ENCODE measurements at regions not wholly inside any gene's neighbourhood (a gene's known extent, or its start where the extent isn't known, plus 50 kb on each side); places are given as distances from the start of the nearest gene placed in this dataset.

DNA sequence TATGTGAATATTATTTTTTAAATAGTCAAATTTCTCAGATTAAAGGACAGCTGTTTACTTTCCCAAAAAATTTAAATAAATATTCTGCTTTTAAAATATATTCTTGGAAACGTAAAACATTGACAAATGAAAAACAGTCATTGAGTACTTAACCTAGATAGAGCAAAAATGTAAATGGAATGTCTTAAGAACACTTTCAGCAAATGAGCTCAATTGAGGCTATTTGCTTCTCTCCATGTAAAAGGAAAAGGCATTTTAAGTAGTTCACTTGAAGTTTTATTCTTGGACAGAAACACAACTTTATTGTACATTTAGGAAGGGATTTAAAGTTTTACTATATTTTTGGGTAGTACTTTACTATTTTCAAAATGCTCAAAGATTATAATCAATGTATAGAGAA, 983.6 kb upstream of the TYRP1 start:
- no peak overlapping the region for H3K4me3 ChIP-seq (ENCODE audit: control insufficient read depth in 1 of 7, extremely low read depth in 1 of 7, insufficient read depth in 4 of 7, low read depth in 2 of 7, low read length in 6 of 7)
- H3K9me3 ChIP-seq (ENCODE audit: control extremely low read depth in 1 of 5, control insufficient read depth in 4 of 5, insufficient read depth in 2 of 5, low read depth in 1 of 5, low read length in 4 of 5): peaks cover 0 to 1% (median 0%) of the 10 kb centered on the region in 5 experiments
- H3K27ac ChIP-seq (ENCODE audit: insufficient read depth in 1 of 2, low read depth in 1 of 2, low read length in 2 of 2, poor library complexity in 1 of 2, severe bottlenecking in 2 of 2): no peak overlapping the region
- DNase-seq: no peak
- POLR2A ChIA-PET: no interaction called here
- WGBS (ENCODE audit: insufficient coverage): no CpG with 5 or more reads among the region's 1 CpG
- H3K27me3 ChIP-seq (replicated peaks in 2 of 5; ENCODE audit: control insufficient read depth in 4 of 5, insufficient read depth in 5 of 5, low read length in 4 of 5): no peaks in the 10 kb centered on the region
- CTCF ChIA-PET: no interaction called here
- no peaks in the 10 kb centered on the region for H3K36me3 ChIP-seq (ENCODE audit: control insufficient read depth in 4 of 4, insufficient read depth in 4 of 4, low read length in 3 of 4)
- no peaks in the 10 kb centered on the region for H3K4me1 ChIP-seq (ENCODE audit: control extremely low read depth in 1 of 4, control insufficient read depth in 4 of 4, insufficient read depth in 4 of 4, low read length in 3 of 4)

- Histone ChIP-seq H3K27me3 (replicated peaks in 2 of 5; ENCODE audit: control insufficient read depth in 4 of 5, insufficient read depth in 5 of 5, low read length in 4 of 5) (no peaks in the 10 kb centered on the region), H3K36me3 (ENCODE audit: control insufficient read depth in 4 of 4, insufficient read depth in 4 of 4, low read length in 3 of 4) (no peaks in the 10 kb centered on the region), H3K27ac (ENCODE audit: insufficient read depth in 1 of 2, low read depth in 1 of 2, low read length in 2 of 2, poor library complexity in 1 of 2, severe bottlenecking in 2 of 2) (no peak overlapping the region), H3K4me3 (ENCODE audit: control insufficient read depth in 1 of 7, extremely low read depth in 1 of 7, insufficient read depth in 4 of 7, low read depth in 2 of 7, low read length in 6 of 7) (no peak overlapping the region), H3K9me3 (ENCODE audit: control extremely low read depth in 1 of 5, control insufficient read depth in 4 of 5, insufficient read depth in 2 of 5, low read depth in 1 of 5, low read length in 4 of 5) (peaks cover 0 to 1% (median 0%) of the 10 kb centered on the region in 5 experiments), H3K4me1 (ENCODE audit: control extremely low read depth in 1 of 4, control insufficient read depth in 4 of 4, insufficient read depth in 4 of 4, low read length in 3 of 4) (no peaks in the 10 kb centered on the region)
- CTCF ChIA-PET: no interaction called here
- WGBS (ENCODE audit: insufficient coverage): no CpG with 5 or more reads among the region's 2 CpGs
- no peak for DNase-seq
- POLR2A ChIA-PET: no interaction called here
Measured at GRCh38 chr9:11713077-11713476, 980.1 kb upstream of the TYRP1 start.

DNA sequence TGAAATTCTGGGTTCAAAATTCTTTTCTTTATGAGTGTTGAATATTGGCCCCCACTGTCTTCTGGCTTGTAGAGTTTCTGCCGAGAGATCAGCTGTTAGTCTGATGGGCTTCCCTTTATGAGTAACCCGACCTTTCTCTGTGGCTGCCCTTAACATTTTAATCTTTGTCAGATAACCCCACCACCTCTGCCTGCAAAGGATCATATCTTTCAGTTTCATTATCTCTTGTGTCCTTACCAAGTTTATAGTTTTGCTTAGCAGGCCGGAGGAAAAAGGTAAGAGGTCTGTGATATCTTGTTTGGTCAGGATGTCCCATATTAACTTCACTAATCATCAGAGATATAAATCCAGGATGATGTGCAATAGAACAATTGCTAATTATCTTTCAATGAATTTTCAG, 970.2 kb upstream of the TYRP1 start:
- POLR2A ChIA-PET: no interaction called here
- Histone ChIP-seq H3K9me3 (ENCODE audit: control extremely low read depth in 1 of 5, control insufficient read depth in 4 of 5, insufficient read depth in 2 of 5, low read depth in 1 of 5, low read length in 4 of 5) (no peaks in the 10 kb centered on the region), H3K4me3 (ENCODE audit: control insufficient read depth in 1 of 7, extremely low read depth in 1 of 7, insufficient read depth in 4 of 7, low read depth in 2 of 7, low read length in 6 of 7) (no peak overlapping the region), H3K36me3 (ENCODE audit: control insufficient read depth in 4 of 4, insufficient read depth in 4 of 4, low read length in 3 of 4) (no peaks in the 10 kb centered on the region), H3K27ac (ENCODE audit: insufficient read depth in 1 of 2, low read depth in 1 of 2, low read length in 2 of 2, poor library complexity in 1 of 2, severe bottlenecking in 2 of 2) (no peak overlapping the region), H3K4me1 (ENCODE audit: control extremely low read depth in 1 of 4, control insufficient read depth in 4 of 4, insufficient read depth in 4 of 4, low read length in 3 of 4) (no peaks in the 10 kb centered on the region), H3K27me3 (replicated peaks in 2 of 5; ENCODE audit: control insufficient read depth in 4 of 5, insufficient read depth in 5 of 5, low read length in 4 of 5) (no peaks in the 10 kb centered on the region)
- WGBS (ENCODE audit: insufficient coverage): 100% methylated on average over 1 of the region's 3 CpGs
- CTCF ChIA-PET: no interaction called here
- no peak for DNase-seq

DNA sequence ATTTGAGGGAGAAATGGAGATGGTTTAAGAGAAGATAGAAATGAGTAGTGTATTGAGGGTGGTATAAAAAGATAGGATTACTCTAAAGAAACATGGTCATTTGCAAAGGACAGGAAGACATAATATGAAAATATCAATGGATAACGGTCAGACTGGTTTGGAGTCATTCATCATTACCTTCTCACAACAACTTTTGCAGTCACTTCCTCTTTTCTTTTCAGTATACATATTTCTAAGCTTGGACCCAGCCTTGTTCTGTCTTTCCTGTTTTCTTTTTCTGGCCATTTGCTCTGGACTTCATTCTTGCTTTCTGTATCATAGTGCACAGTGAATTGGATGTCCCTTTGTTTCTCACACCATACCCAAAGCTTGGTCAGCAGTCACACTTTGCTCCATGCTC, 966.5 kb upstream of the TYRP1 start:
- Histone ChIP-seq H3K4me1 (ENCODE audit: control extremely low read depth in 1 of 4, control insufficient read depth in 4 of 4, insufficient read depth in 4 of 4, low read length in 3 of 4) (no peaks in the 10 kb centered on the region), H3K4me3 (ENCODE audit: control insufficient read depth in 1 of 7, extremely low read depth in 1 of 7, insufficient read depth in 4 of 7, low read depth in 2 of 7, low read length in 6 of 7) (no peak overlapping the region), H3K27ac (ENCODE audit: insufficient read depth in 1 of 2, low read depth in 1 of 2, low read length in 2 of 2, poor library complexity in 1 of 2, severe bottlenecking in 2 of 2) (no peak overlapping the region), H3K27me3 (replicated peaks in 2 of 5; ENCODE audit: control insufficient read depth in 4 of 5, insufficient read depth in 5 of 5, low read length in 4 of 5) (no peaks in the 10 kb centered on the region), H3K36me3 (ENCODE audit: control insufficient read depth in 4 of 4, insufficient read depth in 4 of 4, low read length in 3 of 4) (no peaks in the 10 kb centered on the region), H3K9me3 (ENCODE audit: control extremely low read depth in 1 of 5, control insufficient read depth in 4 of 5, insufficient read depth in 2 of 5, low read depth in 1 of 5, low read length in 4 of 5) (no peaks in the 10 kb centered on the region)
- ChIA-PET CTCF (no interaction called here), POLR2A (no interaction called here)
- no CpG with 5 or more reads among the region's 1 CpG for WGBS (ENCODE audit: insufficient coverage)
- no peak for DNase-seq

- no peaks in the 10 kb centered on the region for H3K4me1 ChIP-seq (ENCODE audit: control extremely low read depth in 1 of 4, control insufficient read depth in 4 of 4, insufficient read depth in 4 of 4, low read length in 3 of 4)
- WGBS (ENCODE audit: insufficient coverage): no CpG with 5 or more reads among the region's 1 CpG
- POLR2A ChIA-PET: no interaction called here
- CTCF ChIA-PET: no interaction called here
- H3K27me3 ChIP-seq (replicated peaks in 2 of 5; ENCODE audit: control insufficient read depth in 4 of 5, insufficient read depth in 5 of 5, low read length in 4 of 5): no peaks in the 10 kb centered on the region
- H3K9me3 ChIP-seq (ENCODE audit: control extremely low read depth in 1 of 5, control insufficient read depth in 4 of 5, insufficient read depth in 2 of 5, low read depth in 1 of 5, low read length in 4 of 5): peaks cover 0 to 2% (median 0%) of the 10 kb centered on the region in 5 experiments
- no peak for DNase-seq
- H3K27ac ChIP-seq (ENCODE audit: insufficient read depth in 1 of 2, low read depth in 1 of 2, low read length in 2 of 2, poor library complexity in 1 of 2, severe bottlenecking in 2 of 2): no peak overlapping the region
- no peak overlapping the region for H3K4me3 ChIP-seq (ENCODE audit: control insufficient read depth in 1 of 7, extremely low read depth in 1 of 7, insufficient read depth in 4 of 7, low read depth in 2 of 7, low read length in 6 of 7)
- H3K36me3 ChIP-seq (ENCODE audit: control insufficient read depth in 4 of 4, insufficient read depth in 4 of 4, low read length in 3 of 4): no peaks in the 10 kb centered on the region
Measured at GRCh38 chr9:11735391-11735790, 957.8 kb upstream of the TYRP1 start.

- Histone ChIP-seq H3K4me3 (ENCODE audit: control insufficient read depth in 1 of 7, extremely low read depth in 1 of 7, insufficient read depth in 4 of 7, low read depth in 2 of 7, low read length in 6 of 7) (no peak overlapping the region), H3K27me3 (replicated peaks in 2 of 5; ENCODE audit: control insufficient read depth in 4 of 5, insufficient read depth in 5 of 5, low read length in 4 of 5) (no peaks in the 10 kb centered on the region), H3K9me3 (ENCODE audit: control extremely low read depth in 1 of 5, control insufficient read depth in 4 of 5, insufficient read depth in 2 of 5, low read depth in 1 of 5, low read length in 4 of 5) (no peaks in the 10 kb centered on the region), H3K36me3 (ENCODE audit: control insufficient read depth in 4 of 4, insufficient read depth in 4 of 4, low read length in 3 of 4) (no peaks in the 10 kb centered on the region), H3K27ac (ENCODE audit: insufficient read depth in 1 of 2, low read depth in 1 of 2, low read length in 2 of 2, poor library complexity in 1 of 2, severe bottlenecking in 2 of 2) (no peak overlapping the region), H3K4me1 (ENCODE audit: control extremely low read depth in 1 of 4, control insufficient read depth in 4 of 4, insufficient read depth in 4 of 4, low read length in 3 of 4) (no peaks in the 10 kb centered on the region)
- DNase-seq: no peak
- WGBS (ENCODE audit: insufficient coverage): no CpG with 5 or more reads among the region's 1 CpG
- ChIA-PET POLR2A (no interaction called here), CTCF (no interaction called here)
Measured at GRCh38 chr9:11742471-11742870, 950.7 kb upstream of the TYRP1 start.

- H3K4me3 ChIP-seq (ENCODE audit: control insufficient read depth in 1 of 7, extremely low read depth in 1 of 7, insufficient read depth in 4 of 7, low read depth in 2 of 7, low read length in 6 of 7): no peak overlapping the region
- WGBS (ENCODE audit: insufficient coverage): no CpG with 5 or more reads among the region's 2 CpGs
- DNase-seq: no peak
- CTCF ChIA-PET: no interaction called here
- H3K27me3 ChIP-seq (replicated peaks in 2 of 5; ENCODE audit: control insufficient read depth in 4 of 5, insufficient read depth in 5 of 5, low read length in 4 of 5): no peaks in the 10 kb centered on the region
- H3K9me3 ChIP-seq (ENCODE audit: control extremely low read depth in 1 of 5, control insufficient read depth in 4 of 5, insufficient read depth in 2 of 5, low read depth in 1 of 5, low read length in 4 of 5): no peaks in the 10 kb centered on the region
- no peaks in the 10 kb centered on the region for H3K36me3 ChIP-seq (ENCODE audit: control insufficient read depth in 4 of 4, insufficient read depth in 4 of 4, low read length in 3 of 4)
- no peak overlapping the region for H3K27ac ChIP-seq (ENCODE audit: insufficient read depth in 1 of 2, low read depth in 1 of 2, low read length in 2 of 2, poor library complexity in 1 of 2, severe bottlenecking in 2 of 2)
- POLR2A ChIA-PET: no interaction called here
- H3K4me1 ChIP-seq (ENCODE audit: control extremely low read depth in 1 of 4, control insufficient read depth in 4 of 4, insufficient read depth in 4 of 4, low read length in 3 of 4): no peaks in the 10 kb centered on the region
Measured at GRCh38 chr9:11743356-11743755, 949.8 kb upstream of the TYRP1 start.

- 80% methylated on average over 1 of the region's 2 CpGs for WGBS (ENCODE audit: insufficient coverage)
- ChIA-PET POLR2A (no interaction called here), CTCF (no interaction called here)
- no peaks in the 10 kb centered on the region for H3K4me1 ChIP-seq (ENCODE audit: control extremely low read depth in 1 of 4, control insufficient read depth in 4 of 4, insufficient read depth in 4 of 4, low read length in 3 of 4)
- no peak for DNase-seq
- H3K27ac ChIP-seq (ENCODE audit: insufficient read depth in 1 of 2, low read depth in 1 of 2, low read length in 2 of 2, poor library complexity in 1 of 2, severe bottlenecking in 2 of 2): no peak overlapping the region
- H3K9me3 ChIP-seq (ENCODE audit: control extremely low read depth in 1 of 5, control insufficient read depth in 4 of 5, insufficient read depth in 2 of 5, low read depth in 1 of 5, low read length in 4 of 5): no peaks in the 10 kb centered on the region
- H3K36me3 ChIP-seq (ENCODE audit: control insufficient read depth in 4 of 4, insufficient read depth in 4 of 4, low read length in 3 of 4): no peaks in the 10 kb centered on the region
- no peaks in the 10 kb centered on the region for H3K27me3 ChIP-seq (replicated peaks in 2 of 5; ENCODE audit: control insufficient read depth in 4 of 5, insufficient read depth in 5 of 5, low read length in 4 of 5)
- H3K4me3 ChIP-seq (ENCODE audit: control insufficient read depth in 1 of 7, extremely low read depth in 1 of 7, insufficient read depth in 4 of 7, low read depth in 2 of 7, low read length in 6 of 7): no peak overlapping the region
Measured at GRCh38 chr9:11749396-11749795, 943.8 kb upstream of the TYRP1 start.
